ENCODE measurements at regions not wholly inside any gene's neighbourhood (a gene's known extent, or its start where the extent isn't known, plus 50 kb on each side); places are given as distances from the start of the nearest gene placed in this dataset.

GRCh38 chrX:85630901-85631300, 251.4 kb upstream of the POF1B start:
- H3K4me1 Mint-ChIP-seq (ENCODE audit: low read depth) = no peaks in the 10 kb centered on the region
- CTCF ChIA-PET = no interaction called here
- Histone ChIP-seq H3K4me3 (ENCODE audit: low read length) (no peak overlapping the region), H3K4me1 (ENCODE audit: insufficient read depth, low read length) (no peaks in the 10 kb centered on the region), H3K27me3 (ENCODE audit: control insufficient read depth in 1 of 2, insufficient read depth in 2 of 2, low read length in 2 of 2) (no peaks in the 10 kb centered on the region), H3K27ac (ENCODE audit: low read depth in 1 of 2, low read length in 2 of 2) (no peak overlapping the region), H3K9me3 (ENCODE audit: control insufficient read depth in 1 of 2, insufficient read depth in 1 of 2, low read length in 2 of 2) (no peaks in the 10 kb centered on the region), H3K36me3 (ENCODE audit: insufficient read depth, low read length) (no peaks in the 10 kb centered on the region)
- DNase-seq (no peak), ATAC-seq (ENCODE audit: poor library complexity) (no peak)
- no peaks in the 10 kb centered on the region for H3K36me3 Mint-ChIP-seq (ENCODE audit: low read depth)
- H3K27me3 Mint-ChIP-seq = no peaks in the 10 kb centered on the region
- POLR2A ChIA-PET = no interaction called here
- no peak overlapping the region for H3K4me3 Mint-ChIP-seq
- H3K9me3 Mint-ChIP-seq = no peaks in the 10 kb centered on the region
- H3K27ac Mint-ChIP-seq = no peak overlapping the region
- intact Hi-C loops (cut with DNase I, micrococcal nuclease) = no loop called here
- TF ChIP-seq CTCF (IDR thresholded peaks at IDR 0.05) = no peak

- H3K4me1 Mint-ChIP-seq (ENCODE audit: low read depth) = no peaks in the 10 kb centered on the region
- POLR2A ChIA-PET = no interaction called here
Measured at GRCh38 chrX:85627363-85627762, 247.9 kb upstream of the POF1B start.

GRCh38 chrX:85622635-85623034, 243.2 kb upstream of the POF1B start:
- DNase-seq (no peak), ATAC-seq (ENCODE audit: poor library complexity) (no peak)
- ChIA-PET POLR2A (no interaction called here), CTCF (no interaction called here)
- Histone ChIP-seq H3K4me3 (ENCODE audit: low read length) (no peak overlapping the region), H3K4me1 (ENCODE audit: insufficient read depth, low read length) (no peaks in the 10 kb centered on the region), H3K27ac (ENCODE audit: low read depth in 1 of 2, low read length in 2 of 2) (no peak overlapping the region), H3K27me3 (ENCODE audit: control insufficient read depth in 1 of 2, insufficient read depth in 2 of 2, low read length in 2 of 2) (no peaks in the 10 kb centered on the region), H3K9me3 (ENCODE audit: control insufficient read depth in 1 of 2, insufficient read depth in 1 of 2, low read length in 2 of 2) (peaks cover 0 to 11% of the 10 kb centered on the region in 2 experiments), H3K36me3 (ENCODE audit: insufficient read depth, low read length) (no peaks in the 10 kb centered on the region)
- intact Hi-C loops (cut with DNase I, micrococcal nuclease) = no loop called here
- Mint-ChIP-seq H3K4me1 (ENCODE audit: low read depth) (no peaks in the 10 kb centered on the region), H3K36me3 (ENCODE audit: low read depth) (no peaks in the 10 kb centered on the region), H3K27ac (no peak overlapping the region), H3K9me3 (no peaks in the 10 kb centered on the region), H3K4me3 (no peak overlapping the region), H3K27me3 (no peaks in the 10 kb centered on the region)
- no peak for TF ChIP-seq CTCF (IDR thresholded peaks at IDR 0.05)

More at GRCh38 chrX:85627363-85627762, 247.9 kb upstream of the POF1B start:
- H3K36me3 ChIP-seq (ENCODE audit: insufficient read depth, low read length) = no peaks in the 10 kb centered on the region
- CTCF ChIA-PET = no interaction called here
- Mint-ChIP-seq H3K36me3 (ENCODE audit: low read depth) (no peaks in the 10 kb centered on the region), H3K4me3 (no peak overlapping the region), H3K9me3 (no peaks in the 10 kb centered on the region), H3K27ac (no peak overlapping the region), H3K27me3 (no peaks in the 10 kb centered on the region)
- H3K4me1 ChIP-seq (ENCODE audit: insufficient read depth, low read length) = no peaks in the 10 kb centered on the region
- no peaks in the 10 kb centered on the region for H3K27me3 ChIP-seq (ENCODE audit: control insufficient read depth in 1 of 2, insufficient read depth in 2 of 2, low read length in 2 of 2)
- DNase-seq (no peak), ATAC-seq (ENCODE audit: poor library complexity) (no peak)
- no peaks in the 10 kb centered on the region for H3K9me3 ChIP-seq (ENCODE audit: control insufficient read depth in 1 of 2, insufficient read depth in 1 of 2, low read length in 2 of 2)
- H3K4me3 ChIP-seq (ENCODE audit: low read length) = no peak overlapping the region
- no peak overlapping the region for H3K27ac ChIP-seq (ENCODE audit: low read depth in 1 of 2, low read length in 2 of 2)
- intact Hi-C loops (cut with DNase I, micrococcal nuclease) = no loop called here
- no peak for TF ChIP-seq CTCF (IDR thresholded peaks at IDR 0.05)

All from CD4-positive, alpha-beta T cell (primary cell).